Ascending aorta (tissue), 2 donors: ENCODE measurements at regions not wholly inside any gene's neighbourhood (a gene's known extent, or its start where the extent isn't known, plus 50 kb on each side); places are given as distances from the start of the nearest gene placed in this dataset.

Experiments
- DNase-seq, 2 donors: peaks; one replicate each; pipeline ENCODE4 v3.0.0-alpha.2; 2019; ENCODE audit warnings: low spot score in 2 of 2
- H3K27ac ChIP-seq, 2 donors: fragments of 200-600 bp; sonication (generic); one replicate each; pipeline ENCODE4 v1.5.1; 2016 to 2017; ENCODE audit warnings: mild to moderate bottlenecking in 1 of 2
- H3K27me3 ChIP-seq: fragments of 200-600 bp; sonication (generic); one replicate; pipeline ENCODE4 v1.5.1; 2017
- H3K36me3 ChIP-seq, 2 donors: fragments of 200-600 bp; sonication (generic); one replicate each; pipeline ENCODE4 v1.5.1; 2016
- H3K4me1 ChIP-seq, 2 donors: fragments of 200-600 bp; sonication (generic); one replicate each; pipeline ENCODE4 v1.5.1; 2016 to 2017; ENCODE audit warnings: mild to moderate bottlenecking in 1 of 2
- H3K4me3 ChIP-seq, 2 donors: fragments of 200-600 bp; sonication (generic); one replicate each; pipeline ENCODE4 v1.5.1; 2016 to 2017; ENCODE audit warnings: mild to moderate bottlenecking in 1 of 2
- H3K9me3 ChIP-seq, 2 donors: fragments of 200-600 bp; sonication (generic); one replicate each; pipeline ENCODE4 v1.5.1; 2016
- CTCF ChIP-seq, 3 experiments: fragments of 200-600 bp in 2 of 3; fragments of 450-650 bp in 1 of 3; sonication (generic) in 2 of 3; IDR thresholded peaks; one replicate each; pipeline ENCODE4 v1.5.1; 2016 to 2019; ENCODE audit warnings: antibody characterized with exemption in 3 of 3, mild to moderate bottlenecking in 1 of 3, moderate library complexity in 1 of 3
- intact Hi-C: fragments of 100-400 bp; cut with DNase I; formaldehyde crosslinking; loops from one replicate; pipeline ENCODE4 v1.15.1; 2023

- peak overlapping the region; percentile 45 to 47 for H3K27ac ChIP-seq
- intact Hi-C loops = loop anchor here (5.0 kb wide), 2 partner anchors 72 to 123 kb away; no protein-coding TSS in a partner anchor
Observed at GRCh38 chr11:95575517-95575916, 214.1 kb downstream of the FAM76B start.

GRCh38 chr11:95571718-95572260, 217.8 kb downstream of the FAM76B start:
- peaks cover 0 to 8% of the 10 kb centered on the region in 2 donors for H3K9me3 ChIP-seq
- H3K4me1 ChIP-seq = peaks cover 4 to 27% of the 10 kb centered on the region in 2 donors
- intact Hi-C loops = no loop called here
- no peak overlapping the region for H3K4me3 ChIP-seq
- TF ChIP-seq CTCF (IDR thresholded peaks at IDR 0.05) = no peak
- H3K36me3 ChIP-seq = no peaks in the 10 kb centered on the region
- no peaks in the 10 kb centered on the region for H3K27me3 ChIP-seq
- DNase-seq = no peak
- H3K27ac ChIP-seq = no peak overlapping the region

More at GRCh38 chr11:95575517-95575916, 214.1 kb downstream of the FAM76B start:
- no peak for DNase-seq
- Histone ChIP-seq H3K4me1 (peaks cover 0 to 21% of the 10 kb centered on the region in 2 donors), H3K36me3 (no peaks in the 10 kb centered on the region), H3K9me3 (no peaks in the 10 kb centered on the region), H3K27me3 (no peaks in the 10 kb centered on the region), H3K4me3 (no peak overlapping the region)
- no peak for TF ChIP-seq CTCF (IDR thresholded peaks at IDR 0.05)

- no peak for DNase-seq
- TF ChIP-seq CTCF (IDR thresholded peaks at IDR 0.05) = no peak
- Histone ChIP-seq H3K27ac (no peak overlapping the region), H3K27me3 (no peaks in the 10 kb centered on the region), H3K36me3 (no peaks in the 10 kb centered on the region), H3K9me3 (peaks cover 0 to 8% of the 10 kb centered on the region in 2 donors), H3K4me1 (peaks cover 6 to 32% of the 10 kb centered on the region in 2 donors), H3K4me3 (no peak overlapping the region)
- intact Hi-C loops = no loop called here
Observed at GRCh38 chr11:95570845-95571244, 218.7 kb downstream of the FAM76B start.

GRCh38 chr11:95569207-95569606, 220.4 kb downstream of the FAM76B start:
- TF ChIP-seq CTCF (IDR thresholded peaks at IDR 0.05) = no peak
- H3K36me3 ChIP-seq = no peaks in the 10 kb centered on the region
- H3K27me3 ChIP-seq = no peaks in the 10 kb centered on the region
- H3K27ac ChIP-seq = peak overlapping the region; percentile 65 to 74
- intact Hi-C loops = loop anchor here (5.0 to 10.0 kb wide), 3 partner anchors 133 to 484 kb away; partner anchors contain the start of genes ENDOD1 and SESN3
- no peak for DNase-seq
- peaks cover 0 to 8% of the 10 kb centered on the region in 2 donors for H3K9me3 ChIP-seq
- H3K4me3 ChIP-seq = no peak overlapping the region
- H3K4me1 ChIP-seq = peaks cover 7 to 39% of the 10 kb centered on the region in 2 donors

DNA sequence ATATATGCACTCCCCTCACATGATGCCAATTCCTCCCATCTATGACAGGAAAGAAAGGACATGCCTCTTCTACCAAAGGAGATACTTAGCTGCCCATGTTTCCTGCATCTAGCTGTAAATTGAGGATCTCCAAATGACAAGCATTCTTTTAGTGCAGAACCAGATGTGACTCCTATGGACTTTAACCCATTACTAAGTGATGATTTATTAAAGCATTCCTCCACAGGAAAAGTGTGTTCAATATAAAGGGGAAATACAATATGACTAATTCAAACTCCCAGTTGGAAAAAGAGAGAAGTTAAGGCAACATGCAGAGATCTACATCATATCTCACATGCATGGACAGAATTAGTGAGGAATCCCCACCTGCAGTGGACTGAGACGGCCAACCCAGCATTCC, 221.3 kb downstream of the FAM76B start:
- TF ChIP-seq CTCF (IDR thresholded peaks at IDR 0.05) = no peak
- DNase-seq = no peak
- peaks cover 7 to 43% of the 10 kb centered on the region in 2 donors for H3K4me1 ChIP-seq
- peak overlapping the region; percentile 65 to 74 for H3K27ac ChIP-seq
- H3K27me3 ChIP-seq = no peaks in the 10 kb centered on the region
- H3K36me3 ChIP-seq = no peaks in the 10 kb centered on the region
- no peak overlapping the region for H3K4me3 ChIP-seq
- intact Hi-C loops = loop anchor here (5.0 to 10.0 kb wide), 3 partner anchors 134 to 483 kb away; partner anchors contain the start of genes ENDOD1 and SESN3
- H3K9me3 ChIP-seq = peaks cover 0 to 8% of the 10 kb centered on the region in 2 donors
